GM18517 (cell line): ENCODE measurements at regions not wholly inside any gene's neighbourhood (a gene's known extent, or its start where the extent isn't known, plus 50 kb on each side); places are given as distances from the start of the nearest gene placed in this dataset.
"Not testable (repeated sequence)": the region's sequence is repeated elsewhere in the genome, so short reads cannot be mapped to it uniquely, and the experiment has no call there.

ENCODE experiments used
- ATAC-seq: cut with Tn5 transposase; IDR thresholded peaks from one replicate; pipeline ENCODE4 v1.9.1; 2021; ENCODE audit warnings: mild to moderate bottlenecking, moderate library complexity; ENCODE audit not compliant: unreplicated experiment

DNA sequence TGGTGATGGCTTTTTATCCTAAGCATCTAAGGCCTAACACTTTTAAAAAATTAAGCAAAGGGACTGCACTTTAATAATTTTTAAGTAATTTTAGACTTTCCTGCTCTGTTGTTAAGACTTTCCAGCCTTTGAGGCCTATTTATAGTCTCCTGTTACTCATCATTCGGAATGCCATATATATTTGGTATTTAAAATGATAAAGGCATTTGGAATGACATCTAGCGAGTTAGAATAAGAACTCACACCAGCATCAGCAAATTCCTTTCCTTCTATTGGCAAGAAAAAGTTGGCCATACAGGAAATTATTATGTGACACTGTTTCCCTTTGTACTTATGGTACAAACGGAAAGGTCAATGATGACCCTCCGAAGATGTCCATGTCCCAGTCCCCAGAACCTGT, 88.1 kb upstream of the STMND1 start:
- ATAC-seq, result no peak

DNA sequence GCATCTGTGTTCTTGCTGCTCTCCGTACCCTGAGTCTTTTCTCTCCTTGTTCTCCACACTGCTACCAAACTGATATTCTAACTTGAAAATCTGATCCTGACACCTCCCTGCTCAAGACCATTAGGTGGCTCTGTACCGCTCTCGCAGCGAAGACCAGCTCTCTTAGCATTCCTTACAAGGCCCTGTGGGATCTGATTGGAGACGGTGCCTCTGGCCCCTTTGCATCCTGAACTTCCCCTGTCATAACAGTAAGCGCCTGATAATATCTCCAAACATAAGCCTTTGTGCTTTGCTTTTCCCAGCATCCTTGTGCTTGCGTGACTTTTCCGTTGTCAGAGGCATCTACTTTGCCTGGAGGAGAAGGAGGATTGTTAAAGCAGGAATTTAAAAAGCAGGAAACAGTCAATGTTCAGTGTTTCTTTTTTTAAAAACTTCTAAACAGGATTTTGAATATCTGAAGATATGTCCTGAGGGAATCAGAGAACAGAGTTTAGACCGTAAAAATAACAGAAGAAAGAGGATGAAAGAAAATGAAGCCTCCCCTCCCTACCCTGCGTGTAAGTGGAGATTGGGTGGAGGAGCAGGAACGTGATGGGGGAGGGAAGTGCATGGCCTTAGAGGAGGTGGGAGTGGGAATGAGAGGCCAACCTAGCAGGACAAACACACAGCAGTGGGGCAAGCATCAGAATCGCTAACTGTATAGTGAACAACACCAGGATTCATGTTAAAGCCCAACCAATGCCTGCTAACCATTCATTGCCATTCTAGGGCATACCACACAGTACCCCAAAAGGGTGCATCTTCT, 89.2 kb upstream of the STMND1 start:
- no peak for ATAC-seq

DNA sequence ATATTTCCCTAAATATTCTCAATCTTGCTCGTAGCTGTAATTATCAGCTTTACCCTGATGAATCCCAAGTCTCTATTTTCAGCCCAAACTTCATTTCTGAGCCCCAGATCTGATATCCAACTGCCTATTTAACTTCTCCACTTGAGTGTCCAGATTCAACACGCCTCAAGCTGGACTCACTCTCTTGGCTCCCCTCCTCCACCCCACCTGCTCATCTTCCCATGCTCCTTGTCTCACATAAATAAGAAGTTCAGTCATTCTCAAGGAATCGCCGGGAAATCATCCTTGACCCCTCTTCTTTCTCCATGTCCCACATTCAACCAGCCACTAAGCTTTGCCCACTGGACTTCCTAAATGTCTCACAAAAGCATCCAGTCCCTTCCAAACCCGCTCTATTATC, 89.9 kb upstream of the STMND1 start:
- ATAC-seq, result no peak

DNA sequence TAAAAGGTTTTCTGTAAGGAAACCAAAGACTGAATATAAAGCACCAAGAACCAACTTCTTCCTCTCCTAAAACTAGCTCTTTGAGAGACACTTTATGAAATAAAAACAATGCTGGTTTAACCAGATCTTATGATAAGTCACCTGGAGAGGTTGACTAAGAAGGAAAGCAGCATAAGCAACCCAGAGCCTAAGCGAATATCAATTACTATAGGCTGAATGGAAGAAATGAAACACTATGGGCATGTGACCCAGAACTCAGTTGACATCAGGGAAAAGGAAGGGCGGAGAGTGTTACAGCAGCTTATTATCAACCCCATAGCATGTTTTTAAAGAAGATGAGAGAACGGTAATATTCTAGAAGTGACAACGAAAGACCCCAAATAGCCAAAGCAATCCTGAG, 94.1 kb upstream of the STMND1 start:
- no peak for ATAC-seq

DNA sequence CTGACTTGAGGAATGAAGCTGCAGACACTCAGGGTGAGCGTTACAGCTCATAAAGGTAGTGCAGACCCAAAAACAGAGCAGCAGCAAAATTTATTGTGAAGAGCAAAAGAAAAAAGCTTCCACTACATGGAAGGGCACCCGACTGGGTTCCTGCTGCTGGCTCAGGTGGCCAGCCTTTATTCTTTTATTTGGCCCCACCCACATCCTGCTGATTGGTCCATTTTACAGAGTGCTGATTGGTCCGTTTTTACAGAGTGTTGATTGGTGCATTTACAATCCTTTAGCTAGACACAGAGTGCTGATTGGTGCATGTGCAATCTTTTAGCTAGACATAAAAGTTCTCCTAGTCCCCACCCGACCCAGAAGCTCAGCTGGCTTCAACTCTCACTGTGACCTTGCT, 95.3 kb upstream of the STMND1 start:
- ATAC-seq, result no peak

DNA sequence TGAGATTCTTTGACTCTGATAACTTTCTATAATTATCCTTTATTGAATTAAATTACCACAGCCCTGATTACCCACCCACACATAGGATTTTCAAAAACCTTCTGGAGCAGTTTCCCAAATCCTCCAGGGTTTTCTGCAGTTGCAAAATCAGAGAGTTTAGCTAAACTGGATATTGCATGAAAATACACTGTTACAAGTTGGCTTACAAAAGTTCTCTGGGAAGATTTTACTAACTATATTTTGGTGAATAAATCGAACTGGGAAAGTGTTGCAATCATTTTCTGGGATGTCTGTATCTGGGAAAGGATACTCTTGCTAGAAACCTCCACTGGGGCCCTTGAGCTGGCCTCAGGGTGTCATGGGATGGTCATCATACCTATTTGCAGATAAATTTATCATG, 97.6 kb upstream of the STMND1 start:
- no peak for ATAC-seq

DNA sequence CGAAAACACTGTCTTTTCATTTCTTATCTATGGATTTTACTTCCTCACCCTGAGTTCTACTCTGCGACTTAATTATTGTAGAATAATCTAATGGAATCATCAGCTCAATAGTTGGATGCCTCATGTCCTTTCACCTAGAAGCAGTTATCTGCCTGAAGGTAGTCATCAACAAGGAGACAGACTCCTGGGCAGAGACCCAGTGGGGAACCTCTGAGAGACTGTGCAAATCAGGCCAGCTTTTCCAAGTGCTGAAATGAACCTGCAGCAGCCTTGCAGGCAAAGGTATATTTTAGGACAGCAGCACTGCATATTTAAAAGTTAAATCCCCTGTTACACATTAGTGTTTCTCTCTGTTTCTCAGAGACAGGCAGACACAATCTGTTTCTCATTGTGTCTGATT, 99.7 kb upstream of the STMND1 start:
- no peak for ATAC-seq

DNA sequence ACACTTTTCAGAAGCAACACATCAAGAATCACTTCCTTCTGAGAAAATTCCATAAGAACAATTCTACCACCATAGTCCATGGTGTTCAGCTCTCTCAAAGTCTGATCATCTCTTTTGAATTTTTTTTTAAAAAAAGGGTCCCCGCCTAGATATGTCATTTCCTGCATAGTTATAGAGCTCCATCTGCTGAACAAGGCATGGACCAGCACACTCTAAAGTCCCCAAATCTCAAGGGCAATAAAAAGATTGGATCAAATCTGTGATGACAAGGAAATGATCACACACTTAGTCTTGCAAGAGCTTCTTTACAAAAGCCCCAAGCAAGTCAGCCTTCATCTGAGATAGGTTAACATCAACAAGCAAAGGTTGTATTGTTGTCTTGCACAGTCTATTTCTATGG, 100.7 kb upstream of the STMND1 start:
- ATAC-seq, result no peak

DNA sequence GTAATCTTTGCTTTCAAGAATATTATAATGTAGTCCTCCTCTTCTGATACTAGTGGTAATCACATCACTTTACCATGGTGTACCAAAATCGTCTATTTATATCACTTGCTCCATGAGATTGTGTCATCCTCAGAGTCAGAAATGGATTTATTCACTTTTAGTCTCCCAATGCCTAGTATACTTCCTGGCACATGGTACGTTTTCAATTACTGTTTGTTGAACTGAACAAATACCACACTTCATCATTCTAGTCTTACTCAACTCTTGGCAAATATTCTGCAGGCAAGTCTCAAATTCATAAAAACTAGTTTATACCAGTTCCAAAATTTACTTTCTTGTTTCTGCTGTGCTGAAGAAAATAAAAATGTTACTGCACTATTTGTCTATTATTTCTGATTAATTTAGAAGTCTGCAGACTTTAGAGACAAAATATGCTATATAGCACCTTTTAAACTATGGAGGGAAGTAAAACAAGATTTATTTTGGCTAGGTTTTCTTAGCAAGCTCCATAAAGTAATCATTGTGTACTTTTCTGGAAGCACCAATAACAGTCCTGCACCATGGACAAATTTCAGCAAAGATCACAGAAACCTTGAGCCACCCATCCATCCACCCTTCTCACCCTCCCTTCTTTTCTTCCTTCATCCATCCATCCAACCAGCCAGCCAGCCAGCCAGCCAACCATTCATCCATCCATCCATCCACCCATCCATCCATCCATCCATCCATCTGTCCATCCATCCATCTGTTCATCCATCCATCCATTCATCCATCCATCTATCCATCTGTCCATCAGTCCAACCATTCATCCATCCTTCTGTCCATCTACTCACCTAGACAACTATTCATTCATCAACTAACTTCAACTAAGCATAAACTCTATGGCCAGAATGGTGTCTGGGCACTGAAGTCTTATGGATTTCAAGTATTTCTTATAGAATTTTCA, 102.1 kb upstream of the STMND1 start:
- no peak for ATAC-seq

DNA sequence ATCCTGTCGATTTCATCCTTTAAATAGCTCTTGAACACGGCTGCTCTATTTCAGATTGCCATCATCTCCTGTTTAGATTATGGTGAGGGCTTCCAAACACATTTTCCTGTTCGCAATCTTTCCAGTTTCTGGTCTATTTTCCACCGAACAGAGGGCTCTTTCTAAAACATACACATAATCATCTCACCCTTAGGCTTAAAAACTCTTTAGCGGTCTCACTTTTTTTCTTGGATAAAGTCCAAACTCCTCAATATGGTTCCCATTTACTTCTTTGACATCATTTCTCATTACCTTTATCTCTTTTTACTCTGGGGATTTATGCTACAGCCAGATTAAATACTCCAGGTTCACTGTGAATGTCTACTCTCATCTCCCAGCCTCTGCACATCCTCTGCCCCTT, 103.4 kb upstream of the STMND1 start:
- no peak for ATAC-seq

DNA sequence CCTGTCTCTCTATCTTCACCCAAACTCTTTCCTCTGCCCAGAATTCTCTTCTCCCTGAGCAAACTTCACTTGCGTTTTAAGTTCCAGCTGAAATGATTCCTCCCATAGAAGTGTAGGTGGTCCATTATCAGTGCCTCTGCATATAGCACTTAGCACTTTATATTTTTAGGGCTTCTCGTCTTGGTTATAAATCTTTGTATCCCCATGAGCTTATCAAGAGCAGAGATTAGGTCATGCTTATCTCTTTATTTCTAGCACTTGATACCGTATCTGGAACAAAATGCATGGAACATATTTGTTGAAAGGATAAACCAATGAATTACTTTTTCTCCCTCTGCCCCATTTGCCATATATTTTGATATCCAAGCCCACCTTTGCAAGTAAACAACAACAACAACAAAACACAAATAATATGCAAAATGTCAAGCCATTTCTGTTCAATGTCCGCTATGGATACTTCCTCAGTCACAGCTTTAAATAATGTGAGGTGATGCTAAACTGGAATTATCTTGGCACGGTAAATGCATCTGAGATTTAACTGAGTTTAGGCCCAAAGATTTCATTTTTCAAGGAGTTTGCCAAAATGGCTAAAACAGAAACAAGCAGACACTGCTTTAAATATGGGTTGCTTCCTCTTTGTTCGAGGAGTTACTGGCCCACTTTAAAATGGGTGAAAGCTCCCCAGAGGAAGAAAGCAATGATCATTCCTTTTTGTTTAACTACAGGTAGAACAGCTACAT, 106.2 kb upstream of the STMND1 start:
- no peak for ATAC-seq

DNA sequence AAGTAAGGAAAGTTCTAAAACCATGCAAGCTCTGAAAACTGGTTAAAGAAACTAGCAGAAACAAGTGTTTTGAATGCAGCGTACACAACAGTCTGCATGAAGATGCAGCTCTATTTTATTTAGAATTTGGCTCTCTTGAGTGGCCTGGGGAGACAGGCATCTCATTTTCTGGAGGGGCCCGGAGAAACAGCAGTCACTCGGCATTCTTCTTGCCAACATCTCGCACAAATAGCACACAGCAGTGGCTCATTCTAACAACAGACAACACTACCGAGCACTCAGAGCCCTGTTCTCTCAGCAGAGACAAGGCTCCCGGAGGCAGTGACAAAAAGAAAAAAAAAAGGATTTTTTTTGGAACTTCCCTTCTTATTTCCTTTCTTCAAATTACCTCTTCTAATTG, 108.5 kb upstream of the STMND1 start:
- no peak for ATAC-seq

DNA sequence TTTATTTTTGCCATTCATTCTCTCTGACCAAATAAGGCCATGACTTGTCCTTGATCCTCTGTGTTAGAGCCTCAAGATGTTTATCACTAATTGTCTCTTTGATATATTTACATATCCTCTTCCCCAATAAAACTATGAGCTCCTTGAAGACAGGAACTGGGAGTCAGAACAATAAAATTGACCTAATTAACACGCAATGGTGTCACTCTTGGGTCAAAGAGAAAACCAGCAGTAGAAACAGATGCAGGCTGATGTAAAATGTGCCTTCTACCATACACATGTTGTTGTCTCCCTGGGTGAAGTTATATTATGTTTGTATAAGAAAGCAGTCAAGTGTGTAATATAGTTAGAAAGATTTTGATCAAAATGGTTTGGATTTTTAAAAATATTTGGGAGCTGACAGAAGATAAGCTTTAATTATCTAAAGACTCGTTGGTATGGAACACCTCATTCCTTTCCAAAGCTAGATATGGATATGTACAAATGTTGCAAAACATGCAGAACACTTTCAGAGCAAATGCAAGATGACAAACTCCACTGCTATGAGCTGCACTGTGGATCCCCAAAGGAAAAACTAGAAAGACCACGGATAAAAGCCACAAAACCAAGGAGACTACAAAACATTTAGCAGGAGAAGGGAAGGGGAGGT, 109.7 kb upstream of the STMND1 start:
- ATAC-seq, result no peak

DNA sequence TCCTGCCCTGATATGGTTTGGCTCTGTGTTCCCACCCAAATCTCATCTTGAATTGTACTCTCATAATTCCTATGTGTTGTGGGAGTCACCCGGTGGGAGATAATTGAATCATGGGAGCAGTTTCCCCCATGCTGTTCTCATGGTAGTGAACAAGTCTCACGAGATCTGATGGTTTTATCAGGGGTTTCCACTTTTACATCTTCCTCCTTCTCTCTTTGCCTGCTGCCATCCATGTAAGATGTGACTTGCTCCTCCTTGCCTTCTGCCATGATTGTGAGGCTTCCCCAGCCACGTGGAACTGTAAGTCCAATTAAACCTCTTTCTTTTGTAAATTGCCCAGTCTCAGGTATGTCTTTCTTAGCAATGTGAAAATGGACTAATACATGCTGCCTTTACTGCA, 111.9 kb upstream of the STMND1 start:
- ATAC-seq, result not testable (repeated sequence)

DNA sequence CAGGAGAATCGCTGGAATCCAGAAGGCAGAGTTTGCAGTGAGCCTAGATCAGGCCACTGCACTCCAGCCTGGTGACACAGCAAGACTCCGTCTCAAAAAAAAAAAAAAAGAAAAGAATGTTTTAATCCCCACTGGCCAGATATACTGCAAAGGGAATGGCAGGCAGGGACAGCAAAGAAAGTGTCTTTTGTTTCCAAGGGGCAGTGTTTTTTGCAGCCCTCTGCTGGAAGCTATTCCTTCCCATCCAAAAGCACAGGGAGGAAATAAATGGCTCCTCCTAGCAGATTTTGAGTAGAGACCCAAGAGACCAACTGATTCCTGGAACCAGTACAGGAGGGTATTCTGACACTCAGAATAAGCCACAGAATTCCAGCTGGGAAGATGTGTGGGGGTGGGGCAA, 112.5 kb upstream of the STMND1 start:
- no peak for ATAC-seq

DNA sequence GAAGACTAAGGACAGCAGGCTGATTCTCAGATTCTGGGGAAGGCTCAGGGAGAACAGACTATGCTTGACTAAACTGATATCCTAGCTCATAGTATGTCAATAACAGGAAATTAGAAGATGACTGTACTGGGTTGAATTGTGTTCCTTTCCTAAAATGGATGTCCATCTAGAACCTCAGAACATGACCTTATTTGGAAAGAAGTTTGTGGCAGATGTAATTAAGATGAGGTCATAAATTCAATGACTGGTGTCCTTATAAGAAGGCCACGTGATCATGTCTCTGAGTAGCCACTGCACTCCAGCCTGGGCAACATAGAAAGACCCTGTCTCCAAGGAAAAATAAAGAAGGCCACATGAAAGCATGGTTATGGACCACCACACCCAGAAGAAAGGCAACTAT, 113.9 kb upstream of the STMND1 start:
- ATAC-seq, result no peak

DNA sequence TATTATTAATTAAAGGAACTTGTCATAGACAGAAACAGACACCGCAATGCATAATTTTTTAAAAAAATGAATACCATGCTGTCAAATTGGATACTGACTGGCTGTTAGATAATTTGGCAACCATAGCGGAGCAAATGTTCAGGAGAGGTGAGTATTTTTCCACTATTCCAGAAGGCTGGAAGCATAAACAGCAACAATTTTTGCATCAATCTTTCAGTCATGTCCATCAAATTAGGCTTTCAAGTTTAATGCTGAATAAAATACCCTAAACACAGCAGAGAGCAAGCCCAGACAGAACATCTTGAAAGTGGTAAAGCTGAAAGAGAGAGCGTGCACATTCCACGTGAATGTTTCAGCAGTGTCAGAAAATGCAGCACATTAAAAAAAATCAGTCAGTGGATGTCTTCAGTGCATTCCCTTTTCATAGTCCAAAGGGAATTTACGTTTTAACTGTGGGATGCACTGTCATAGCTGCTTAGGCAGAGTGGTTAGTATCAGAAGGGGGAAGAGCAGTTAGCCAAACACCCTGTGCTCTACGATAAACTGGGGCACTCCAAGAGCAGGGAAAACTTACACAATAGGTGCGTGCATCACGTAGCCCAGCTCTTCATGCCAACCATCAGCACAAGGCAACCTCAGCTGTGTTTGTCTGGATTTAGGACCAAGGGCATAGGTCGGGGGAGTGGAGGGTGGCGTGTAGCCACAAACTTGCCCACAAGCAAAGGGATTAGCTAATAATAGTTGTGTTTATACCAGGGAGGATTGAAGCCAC, 116.2 kb upstream of the STMND1 start:
- ATAC-seq, result no peak

DNA sequence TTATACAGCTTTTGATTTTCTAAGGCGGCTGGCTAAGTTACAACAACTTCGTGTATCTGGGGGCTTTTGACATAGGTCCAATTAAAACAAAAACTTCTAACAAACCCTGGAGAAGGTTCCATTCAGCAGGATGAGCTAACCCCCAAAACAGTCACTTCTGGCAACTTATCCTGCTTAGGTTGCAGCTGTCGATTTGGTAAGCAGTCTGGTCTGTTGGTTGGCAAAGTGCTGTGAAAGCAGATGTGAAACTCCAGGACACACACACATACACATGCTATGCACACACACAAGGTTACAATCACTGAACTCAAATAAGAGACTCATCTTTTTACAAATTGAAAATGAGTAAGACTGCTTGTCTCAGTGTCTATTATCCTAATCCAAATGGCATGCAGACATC, 119.0 kb upstream of the STMND1 start:
- ATAC-seq, result peak; percentile 66

DNA sequence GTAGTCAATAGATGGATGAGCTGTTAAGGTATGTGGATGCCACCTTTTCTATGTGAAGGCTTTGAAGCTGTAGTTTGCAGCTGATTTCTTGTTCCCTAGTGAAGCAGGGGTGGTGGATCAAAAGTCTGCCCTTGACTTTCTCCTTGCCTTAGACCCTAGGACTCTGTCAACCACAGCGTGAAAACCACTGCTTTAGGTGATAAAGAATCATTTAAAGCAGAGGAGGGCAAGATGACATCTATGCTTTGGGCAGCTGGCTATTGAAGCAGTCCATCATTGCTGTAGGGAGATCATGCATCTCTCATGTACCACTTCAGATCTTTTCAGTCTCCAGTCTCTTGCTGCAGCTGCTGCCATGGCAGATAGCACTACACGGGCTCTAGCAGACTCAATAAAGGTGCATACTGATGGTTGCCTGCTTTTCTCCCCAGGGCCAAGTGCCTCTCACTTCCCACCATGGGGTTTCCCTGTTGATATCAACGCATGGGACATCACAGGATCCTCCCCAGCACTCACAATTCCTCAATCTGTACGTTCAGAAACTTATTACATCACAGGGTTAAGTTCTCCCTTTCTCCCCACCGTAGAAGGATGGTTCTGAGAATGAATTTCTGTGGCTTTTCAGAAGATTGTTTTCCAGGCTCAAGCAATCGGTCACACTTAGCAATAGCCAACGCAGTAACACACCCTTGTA, 122.0 kb upstream of the STMND1 start:
- ATAC-seq, result no peak

DNA sequence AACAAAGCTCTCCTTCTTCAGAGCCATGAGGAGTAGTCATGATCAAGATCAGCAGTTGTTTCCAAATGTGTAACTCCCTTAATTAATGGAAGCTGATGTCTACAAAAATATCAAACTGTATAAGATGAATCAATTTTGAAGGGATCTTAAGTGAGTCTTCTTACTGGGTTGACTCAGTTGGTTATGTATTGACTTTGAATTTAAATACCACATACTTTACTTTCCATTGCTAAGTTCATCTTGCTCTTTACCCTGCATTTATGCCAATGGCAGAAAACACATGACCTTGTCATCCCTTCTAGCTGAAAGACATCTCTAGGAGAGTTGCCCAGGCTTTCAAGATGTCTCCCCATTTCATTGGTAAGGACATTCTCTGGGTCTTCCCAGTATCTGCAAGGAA, 123.2 kb upstream of the STMND1 start:
- no peak for ATAC-seq
